PC-9 (cell line): ENCODE measurements at regions not wholly inside any gene's neighbourhood (a gene's known extent, or its start where the extent isn't known, plus 50 kb on each side); places are given as distances from the start of the nearest gene placed in this dataset.

Source experiments
- CTCF ChIP-seq: fragments of 200-600 bp; sonication (generic); conservative IDR thresholded peaks from 2 replicates; pipeline ENCODE4 v1.6.1; 2017; ENCODE audit warnings: mixed run types, antibody characterized with exemption, mild to moderate bottlenecking, moderate library complexity
- EZH2 ChIP-seq: fragments of 200-600 bp; sonication (generic); IDR thresholded peaks from 2 replicates; pipeline ENCODE4 v1.8.0; 2017; ENCODE audit warnings: antibody characterized with exemption, low read depth

DNA sequence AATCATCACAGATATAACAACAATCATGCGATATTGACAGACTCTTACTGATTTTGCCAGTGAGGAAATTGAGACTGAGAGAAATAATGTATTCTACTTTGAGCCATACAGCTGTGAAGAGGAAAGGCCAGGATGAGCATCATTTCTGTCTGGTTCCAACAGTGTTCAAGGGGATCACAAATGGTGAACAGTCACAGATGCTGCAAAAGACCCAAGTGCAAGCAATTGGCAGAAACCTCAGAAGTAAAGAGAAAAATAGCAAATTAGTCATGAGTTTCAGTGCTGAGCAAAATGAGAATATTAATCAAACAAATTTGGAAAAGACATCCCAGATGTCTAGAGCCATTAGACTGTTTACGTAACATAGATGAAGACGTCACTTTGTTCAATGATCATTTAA is 114.1 kb downstream of the RAB38 start:
- TF ChIP-seq CTCF (no peak), EZH2 (no peak)
